Thoracic aorta (tissue), 2 donors: ENCODE measurements at regions not wholly inside any gene's neighbourhood (a gene's known extent, or its start where the extent isn't known, plus 50 kb on each side); places are given as distances from the start of the nearest gene placed in this dataset.

Source experiments
- ATAC-seq: fragments of 150-250 bp; one replicate; pipeline ENCODE4 v1.8.0; 2017; ENCODE audit warnings: low read depth; ENCODE audit not compliant: insufficient number of reproducible peaks, low FRiP score
- DNase-seq: peaks from one replicate; pipeline ENCODE4 v3.0.0-alpha.2; 2020; ENCODE audit warnings: low spot score
- H3K27ac ChIP-seq, 2 donors: fragments of 200-600 bp; sonication (generic); 1 replicate in 1 of 2; 2 replicates in 1 of 2; pipeline ENCODE4 v1.5.1; 2016; ENCODE audit warnings: mild to moderate bottlenecking in 2 of 2, moderate library complexity in 2 of 2
- H3K27me3 ChIP-seq: fragments of 200-600 bp; sonication (generic); replicated peaks from 2 replicates; pipeline ENCODE4 v1.6.0; 2016; ENCODE audit warnings: mild to moderate bottlenecking; ENCODE audit not compliant: insufficient read depth
- H3K36me3 ChIP-seq: fragments of 200-600 bp; sonication (generic); one replicate; pipeline ENCODE4 v1.5.1; 2016
- H3K4me1 ChIP-seq, 2 donors: fragments of 200-600 bp; sonication (generic); 1 replicate in 1 of 2; 2 replicates in 1 of 2; pipeline versions ENCODE4 v1.5.1 to v1.6.0; 2016; ENCODE audit warnings: low read depth in 2 of 2, mild to moderate bottlenecking in 1 of 2; ENCODE audit not compliant: control insufficient read depth in 1 of 2
- H3K4me3 ChIP-seq: fragments of 200-600 bp; sonication (generic); 2 replicates; pipeline ENCODE4 v1.5.1; 2016; ENCODE audit warnings: mild to moderate bottlenecking
- H3K9me3 ChIP-seq: fragments of 200-600 bp; sonication (generic); 2 replicates; pipeline ENCODE4 v1.5.1; 2016
- TF ChIP-seq, protein P1 (sequence below): fragments of 200-600 bp; sonication (generic); IDR thresholded peaks from one replicate; pipeline ENCODE4 v1.5.1; 2019; ENCODE audit warnings: antibody characterized with exemption

DNA sequence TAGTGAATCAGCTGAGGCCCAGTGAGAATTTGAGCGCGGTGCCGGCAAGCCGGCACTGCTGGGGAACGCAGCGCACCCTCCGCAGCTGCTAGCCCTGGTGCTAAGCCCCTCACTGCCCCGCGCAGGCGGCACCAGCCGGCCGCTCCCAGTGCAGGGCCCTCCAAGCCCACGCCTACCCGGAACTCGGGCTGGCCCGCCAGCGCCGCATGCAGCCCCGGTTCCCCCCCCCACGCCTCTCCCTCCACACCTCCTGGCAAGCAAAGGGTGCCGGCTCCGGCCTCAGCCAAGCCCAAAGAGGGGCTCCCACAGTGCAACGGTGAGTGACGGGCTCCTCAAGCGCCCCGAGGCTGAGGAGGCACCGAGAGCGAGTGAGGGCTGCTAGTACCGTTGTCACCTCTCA, 54.5 kb upstream of the VASH1 start:
- H3K27me3 ChIP-seq, result no peaks in the 10 kb centered on the region
- H3K27ac ChIP-seq, result no peak overlapping the region
- H3K9me3 ChIP-seq, result no peaks in the 10 kb centered on the region
- no peaks in the 10 kb centered on the region for H3K36me3 ChIP-seq
- DNase-seq, result no peak
- TF ChIP-seq, protein P1, sequence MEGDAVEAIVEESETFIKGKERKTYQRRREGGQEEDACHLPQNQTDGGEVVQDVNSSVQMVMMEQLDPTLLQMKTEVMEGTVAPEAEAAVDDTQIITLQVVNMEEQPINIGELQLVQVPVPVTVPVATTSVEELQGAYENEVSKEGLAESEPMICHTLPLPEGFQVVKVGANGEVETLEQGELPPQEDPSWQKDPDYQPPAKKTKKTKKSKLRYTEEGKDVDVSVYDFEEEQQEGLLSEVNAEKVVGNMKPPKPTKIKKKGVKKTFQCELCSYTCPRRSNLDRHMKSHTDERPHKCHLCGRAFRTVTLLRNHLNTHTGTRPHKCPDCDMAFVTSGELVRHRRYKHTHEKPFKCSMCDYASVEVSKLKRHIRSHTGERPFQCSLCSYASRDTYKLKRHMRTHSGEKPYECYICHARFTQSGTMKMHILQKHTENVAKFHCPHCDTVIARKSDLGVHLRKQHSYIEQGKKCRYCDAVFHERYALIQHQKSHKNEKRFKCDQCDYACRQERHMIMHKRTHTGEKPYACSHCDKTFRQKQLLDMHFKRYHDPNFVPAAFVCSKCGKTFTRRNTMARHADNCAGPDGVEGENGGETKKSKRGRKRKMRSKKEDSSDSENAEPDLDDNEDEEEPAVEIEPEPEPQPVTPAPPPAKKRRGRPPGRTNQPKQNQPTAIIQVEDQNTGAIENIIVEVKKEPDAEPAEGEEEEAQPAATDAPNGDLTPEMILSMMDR, result no peak
- H3K4me3 ChIP-seq, result no peak overlapping the region
- no peak for ATAC-seq
- peaks cover 4 to 25% of the 10 kb centered on the region in 2 donors for H3K4me1 ChIP-seq

DNA sequence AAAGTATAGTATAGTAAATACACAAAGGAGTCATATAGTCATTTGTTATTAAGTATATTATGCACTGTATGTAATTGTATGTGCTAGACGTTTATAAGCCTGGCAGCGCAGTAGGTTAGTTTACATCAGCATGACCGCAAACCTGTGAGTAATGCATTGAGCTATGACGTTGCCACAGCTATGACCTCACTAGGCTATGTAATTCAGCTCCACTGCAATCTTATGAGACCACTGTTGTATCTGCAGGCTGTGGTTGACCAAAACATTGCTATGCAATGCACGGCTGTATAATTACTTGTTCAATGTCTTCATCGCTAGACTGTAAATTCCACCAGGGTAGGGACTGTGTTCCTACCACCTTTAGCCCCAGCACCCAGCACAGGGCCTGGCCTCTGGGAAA, 53.2 kb upstream of the VASH1 start:
- no peak for DNase-seq
- ATAC-seq, result no peak
- Histone ChIP-seq H3K27ac (no peak overlapping the region), H3K4me3 (no peak overlapping the region), H3K9me3 (no peaks in the 10 kb centered on the region), H3K27me3 (no peaks in the 10 kb centered on the region), H3K4me1 (peaks cover 0 to 14% of the 10 kb centered on the region in 2 donors), H3K36me3 (no peaks in the 10 kb centered on the region)
- TF ChIP-seq, protein P1, result no peak

DNA sequence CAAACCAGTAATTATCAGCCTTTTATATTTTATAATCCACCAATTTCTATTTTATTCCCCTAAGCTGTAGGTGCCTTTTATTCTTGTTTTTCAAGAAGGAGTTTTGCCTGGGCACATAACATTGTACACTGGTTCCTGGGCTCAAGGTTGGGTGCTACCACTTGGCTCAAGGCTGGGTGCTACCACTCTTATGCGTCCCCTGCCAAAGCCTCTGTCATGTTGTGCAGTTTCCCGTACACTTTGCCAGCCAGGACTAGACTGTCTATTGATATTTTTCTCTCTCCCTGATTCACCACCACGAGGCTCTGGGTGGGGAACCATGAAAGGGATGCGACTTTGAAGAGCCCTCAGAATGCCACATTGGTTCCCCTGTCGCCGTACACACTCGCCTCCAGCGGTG, 52.5 kb upstream of the VASH1 start:
- ATAC-seq (no peak), DNase-seq (no peak)
- no peaks in the 10 kb centered on the region for H3K27me3 ChIP-seq
- H3K27ac ChIP-seq, result no peak overlapping the region
- H3K4me1 ChIP-seq, result peaks cover 0 to 11% of the 10 kb centered on the region in 2 donors
- no peaks in the 10 kb centered on the region for H3K36me3 ChIP-seq
- TF ChIP-seq, protein P1, result no peak
- no peaks in the 10 kb centered on the region for H3K9me3 ChIP-seq
- H3K4me3 ChIP-seq, result no peak overlapping the region

DNA sequence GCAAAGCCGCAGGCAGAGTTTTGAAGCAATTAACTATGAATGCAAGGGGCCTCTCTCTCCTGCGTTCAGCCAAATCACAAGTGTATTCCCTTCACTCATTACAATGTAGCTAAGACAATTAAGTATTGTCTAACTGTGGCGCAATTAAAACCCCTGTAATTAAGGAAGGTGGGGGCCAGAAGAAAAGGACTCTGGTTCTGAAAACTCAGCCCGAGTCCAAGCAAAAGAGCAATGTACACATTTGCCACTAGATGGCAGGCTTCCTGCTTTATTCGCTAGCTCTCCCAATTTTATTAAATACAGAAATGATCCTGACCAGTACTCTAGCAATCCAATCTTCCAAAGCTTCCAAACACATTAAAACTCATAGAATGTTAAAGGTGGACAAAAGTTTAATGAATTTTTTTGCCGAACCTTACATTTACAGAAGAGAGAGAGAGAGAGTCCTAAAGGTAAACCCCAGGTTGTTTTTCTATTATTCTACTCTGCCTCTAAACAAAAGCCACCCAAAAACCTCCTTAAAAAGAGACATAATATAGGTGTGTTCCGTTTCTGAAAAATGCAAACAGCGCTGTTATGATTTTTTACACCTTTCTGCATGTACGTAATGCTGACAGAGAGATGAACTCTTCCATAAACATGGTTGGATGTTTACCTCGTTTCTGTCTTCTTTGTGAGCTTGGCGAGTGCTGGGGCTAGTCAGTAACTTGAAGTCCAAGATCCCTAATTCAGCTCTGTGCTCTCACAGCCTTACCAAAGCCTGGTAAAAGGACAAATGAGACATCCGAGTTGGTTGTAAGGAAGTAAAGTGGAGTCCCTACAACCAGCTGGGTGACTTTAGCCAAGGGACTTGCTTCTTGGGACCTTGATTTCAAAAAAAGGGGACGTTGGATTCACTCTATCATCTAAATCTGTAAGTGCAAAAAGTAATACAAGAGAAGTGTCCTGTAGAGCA, 50.9 kb upstream of the VASH1 start:
- no peak for DNase-seq
- H3K27me3 ChIP-seq, result no peaks in the 10 kb centered on the region
- H3K4me3 ChIP-seq, result no peak overlapping the region
- no peaks in the 10 kb centered on the region for H3K9me3 ChIP-seq
- TF ChIP-seq, protein P1, result peak; percentile 73
- H3K4me1 ChIP-seq, result no peaks in the 10 kb centered on the region
- no peak for ATAC-seq
- H3K36me3 ChIP-seq, result no peaks in the 10 kb centered on the region
- no peak overlapping the region for H3K27ac ChIP-seq
